ENCODE measurements at regions not wholly inside any gene's neighbourhood (a gene's known extent, or its start where the extent isn't known, plus 50 kb on each side); places are given as distances from the start of the nearest gene placed in this dataset.

DNA sequence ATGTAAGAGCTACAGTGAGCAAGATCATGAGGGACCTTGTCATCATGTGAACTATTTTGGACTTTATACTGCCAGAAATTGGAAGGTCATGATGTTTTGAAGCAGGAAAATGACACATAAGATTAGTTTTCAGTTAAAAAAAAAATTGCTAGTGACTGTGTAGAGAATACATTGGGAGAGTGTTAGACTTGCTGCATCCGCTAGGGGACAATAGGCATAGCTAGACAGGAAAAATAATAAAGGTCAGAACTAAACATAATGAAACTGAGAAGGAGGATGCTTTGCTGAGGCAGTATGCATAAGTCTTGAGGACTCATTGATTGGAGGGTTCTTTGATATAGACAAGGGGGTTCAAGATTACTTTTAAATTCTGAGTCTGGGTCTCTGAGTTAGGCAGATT, 275.8 kb upstream of the KCNH8 start:
- no peaks in the 10 kb centered on the region for H3K79me1 ChIP-seq (ENCODE audit: low read depth, low read length)
- no peaks in the 10 kb centered on the region for H3K27me3 ChIP-seq (replicated peaks in 1 of 4; ENCODE audit: control insufficient read depth in 3 of 4, extremely low read depth in 1 of 4, insufficient read depth in 3 of 4, low read length in 3 of 4)
- no peak overlapping the region for H3K18ac ChIP-seq (ENCODE audit: extremely low read depth, low read length)
- H2BK120ac ChIP-seq (replicated peaks; ENCODE audit: low read depth, low read length), result no peak overlapping the region
- no peaks in the 10 kb centered on the region for H3K9me3 ChIP-seq (ENCODE audit: insufficient read depth in 2 of 2, low read depth in 1 of 2, low read length in 1 of 2)
- H2BK15ac ChIP-seq (ENCODE audit: low read length), result no peak overlapping the region
- no peak overlapping the region for H3K4me3 ChIP-seq (ENCODE audit: extremely low read depth in 1 of 4, insufficient read depth in 2 of 4, low read depth in 3 of 4, low read length in 4 of 4)
- no peak overlapping the region for H3K14ac ChIP-seq (ENCODE audit: insufficient read length)
- H2AFZ ChIP-seq (ENCODE audit: low read length), result no peak overlapping the region
- ChIA-PET CTCF (ENCODE audit: partially characterized antibody) (interaction anchor here (1.1 to 1.8 kb wide), 5 partner anchors 16 to 97 kb away, joined by 3 to 7 read pairs (median 3); no protein-coding TSS in a partner anchor), POLR2A (ENCODE audit: partially characterized antibody) (no interaction called here)
- H2BK5ac ChIP-seq (ENCODE audit: low read depth, low read length), result no peak overlapping the region
- DNase-seq (ENCODE audit: low read depth in 1 of 2, low spot score in 2 of 2), result no peak
- TF ChIP-seq RAD21 (IDR thresholded peaks at IDR 0.05 in 1 of 2, conservative IDR thresholded peaks at IDR 0.05 in 1 of 2; ENCODE audit: low read depth in 2 of 2, low read length in 2 of 2) (no peak), GABPA (IDR thresholded peaks at IDR 0.05; ENCODE audit: borderline replicate concordance, insufficient read depth, low read length) (no peak), ZNF274 (IDR thresholded peaks at IDR 0.05; ENCODE audit: borderline replicate concordance, extremely low read depth, low read length) (no peak), ASH2L (IDR thresholded peaks at IDR 0.05; ENCODE audit: low read length) (no peak), TBP (IDR thresholded peaks at IDR 0.05; ENCODE audit: low read depth, low read length) (no peak), HDAC6 (IDR thresholded peaks at IDR 0.05; ENCODE audit: low read depth, low read length) (no peak), GTF2F1 (IDR thresholded peaks at IDR 0.05; ENCODE audit: borderline replicate concordance, low read depth, low read length) (no peak), EZH2 (IDR thresholded peaks at IDR 0.05; ENCODE audit: low read depth, low read length, severe bottlenecking) (no peak), SIN3A (conservative IDR thresholded peaks at IDR 0.05 in 1 of 2, IDR thresholded peaks at IDR 0.05 in 1 of 2; ENCODE audit: low read depth in 1 of 2, low read length in 2 of 2) (no peak), CTBP2 (IDR thresholded peaks at IDR 0.05; ENCODE audit: borderline replicate concordance, insufficient read depth, insufficient read length, low read length) (no peak), TAF1 (IDR thresholded peaks at IDR 0.05; ENCODE audit: low read depth, low read length) (no peak), JUND (IDR thresholded peaks at IDR 0.05; ENCODE audit: low read length) (no peak), POLR2A (IDR thresholded peaks at IDR 0.05; ENCODE audit: control extremely low read depth in 1 of 2, low read depth in 2 of 2, low read length in 2 of 2) (no peak)
- H4K20me1 ChIP-seq (replicated peaks in 1 of 2; ENCODE audit: control insufficient read depth in 1 of 2, insufficient read depth in 2 of 2, low read length in 2 of 2), result no peaks in the 10 kb centered on the region
- H4K5ac ChIP-seq (ENCODE audit: insufficient read length, low read depth, low read length), result no peak overlapping the region
- no peak overlapping the region for H3K56ac ChIP-seq (replicated peaks; ENCODE audit: insufficient read length, low read depth, low read length)
- no peak overlapping the region for H2AK5ac ChIP-seq (ENCODE audit: low read depth, low read length)
- no peak overlapping the region for H3K9ac ChIP-seq (replicated peaks in 1 of 4; ENCODE audit: extremely low read depth in 1 of 4, low read depth in 3 of 4, low read length in 3 of 4)
- no peak overlapping the region for H2BK20ac ChIP-seq (ENCODE audit: low read length)
- H3K23ac ChIP-seq (ENCODE audit: insufficient read length), result no peak overlapping the region
- H4K8ac ChIP-seq (ENCODE audit: extremely low read depth, insufficient read depth, low read length), result no peak overlapping the region
- no peak overlapping the region for H3K27ac ChIP-seq (ENCODE audit: low read depth, low read length)
- no peak overlapping the region for H3K4ac ChIP-seq (replicated peaks; ENCODE audit: insufficient read length, low read depth, low read length)
- H4K91ac ChIP-seq (replicated peaks; ENCODE audit: insufficient read length, low read length), result no peak overlapping the region
- no peaks in the 10 kb centered on the region for H3K23me2 ChIP-seq (ENCODE audit: low read depth, low read length)
- no peaks in the 10 kb centered on the region for H3K4me1 ChIP-seq (replicated peaks in 1 of 4; ENCODE audit: control insufficient read depth in 3 of 4, insufficient read depth in 4 of 4, low read length in 3 of 4)
- no peak overlapping the region for H3K4me2 ChIP-seq (ENCODE audit: insufficient read depth in 1 of 2, low read depth in 2 of 2, low read length in 2 of 2)
- H3K79me2 ChIP-seq (ENCODE audit: control insufficient read depth in 1 of 2, insufficient read depth in 2 of 2, low read length in 2 of 2), result no peaks in the 10 kb centered on the region
- no peak for FAIRE-seq
- H2BK12ac ChIP-seq (ENCODE audit: low read depth, low read length), result no peak overlapping the region
- 89% methylated on average over 1 of the region's 1 CpG; no CpG with 5 or more reads in 1 of the 2 experiments for WGBS, 2 experiments (ENCODE audit: extremely low coverage in 1 of 2, insufficient coverage in 1 of 2, insufficient read length in 1 of 2, insufficient replicate concordance in 2 of 2, low coverage in 1 of 2, low lambda C conversion rate in 2 of 2, missing lambda C conversion rate in 1 of 2)
- no peaks in the 10 kb centered on the region for H3K36me3 ChIP-seq (ENCODE audit: control insufficient read depth in 2 of 4, insufficient read depth in 4 of 4, low read length in 3 of 4)

Data from H1 (cell line).